ENCODE measurements at regions not wholly inside any gene's neighbourhood (a gene's known extent, or its start where the extent isn't known, plus 50 kb on each side); places are given as distances from the start of the nearest gene placed in this dataset.

DNA sequence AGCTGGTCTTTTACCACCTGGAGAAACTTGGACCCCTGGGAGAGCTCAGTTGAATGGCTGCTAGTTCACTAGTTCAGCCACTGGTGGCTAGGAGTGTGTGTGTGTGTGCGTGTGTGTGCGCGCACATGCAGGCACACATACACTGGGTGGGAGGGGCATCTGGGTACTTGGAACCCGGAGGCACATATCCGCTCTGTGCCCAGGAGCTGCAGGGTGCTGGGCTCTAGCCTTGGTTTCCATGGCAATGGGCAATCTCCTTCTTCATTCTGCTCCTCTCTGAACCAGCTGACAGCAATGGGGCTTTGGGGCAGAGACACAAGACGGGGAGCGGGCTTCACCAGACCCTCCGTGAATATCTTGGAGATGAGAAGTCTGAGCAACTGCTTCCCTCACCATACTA is 87.1 kb upstream of the DISP3 start:
- H3K27me3 ChIP-seq (ENCODE audit: insufficient read depth, poor library complexity, severe bottlenecking), result no peaks in the 10 kb centered on the region
- no peak overlapping the region for H3K4me3 ChIP-seq (replicated peaks; ENCODE audit: insufficient read depth, low read length)
- TF ChIP-seq GABPA (IDR thresholded peaks at IDR 0.05; ENCODE audit: low read depth), result no peak
- TF ChIP-seq, protein P1, sequence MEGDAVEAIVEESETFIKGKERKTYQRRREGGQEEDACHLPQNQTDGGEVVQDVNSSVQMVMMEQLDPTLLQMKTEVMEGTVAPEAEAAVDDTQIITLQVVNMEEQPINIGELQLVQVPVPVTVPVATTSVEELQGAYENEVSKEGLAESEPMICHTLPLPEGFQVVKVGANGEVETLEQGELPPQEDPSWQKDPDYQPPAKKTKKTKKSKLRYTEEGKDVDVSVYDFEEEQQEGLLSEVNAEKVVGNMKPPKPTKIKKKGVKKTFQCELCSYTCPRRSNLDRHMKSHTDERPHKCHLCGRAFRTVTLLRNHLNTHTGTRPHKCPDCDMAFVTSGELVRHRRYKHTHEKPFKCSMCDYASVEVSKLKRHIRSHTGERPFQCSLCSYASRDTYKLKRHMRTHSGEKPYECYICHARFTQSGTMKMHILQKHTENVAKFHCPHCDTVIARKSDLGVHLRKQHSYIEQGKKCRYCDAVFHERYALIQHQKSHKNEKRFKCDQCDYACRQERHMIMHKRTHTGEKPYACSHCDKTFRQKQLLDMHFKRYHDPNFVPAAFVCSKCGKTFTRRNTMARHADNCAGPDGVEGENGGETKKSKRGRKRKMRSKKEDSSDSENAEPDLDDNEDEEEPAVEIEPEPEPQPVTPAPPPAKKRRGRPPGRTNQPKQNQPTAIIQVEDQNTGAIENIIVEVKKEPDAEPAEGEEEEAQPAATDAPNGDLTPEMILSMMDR (IDR thresholded peaks at IDR 0.05; ENCODE audit: insufficient read depth, low read length), result no peak
- TF ChIP-seq POLR2AphosphoS5 (IDR thresholded peaks at IDR 0.05; ENCODE audit: low read depth), result no peak

DNA sequence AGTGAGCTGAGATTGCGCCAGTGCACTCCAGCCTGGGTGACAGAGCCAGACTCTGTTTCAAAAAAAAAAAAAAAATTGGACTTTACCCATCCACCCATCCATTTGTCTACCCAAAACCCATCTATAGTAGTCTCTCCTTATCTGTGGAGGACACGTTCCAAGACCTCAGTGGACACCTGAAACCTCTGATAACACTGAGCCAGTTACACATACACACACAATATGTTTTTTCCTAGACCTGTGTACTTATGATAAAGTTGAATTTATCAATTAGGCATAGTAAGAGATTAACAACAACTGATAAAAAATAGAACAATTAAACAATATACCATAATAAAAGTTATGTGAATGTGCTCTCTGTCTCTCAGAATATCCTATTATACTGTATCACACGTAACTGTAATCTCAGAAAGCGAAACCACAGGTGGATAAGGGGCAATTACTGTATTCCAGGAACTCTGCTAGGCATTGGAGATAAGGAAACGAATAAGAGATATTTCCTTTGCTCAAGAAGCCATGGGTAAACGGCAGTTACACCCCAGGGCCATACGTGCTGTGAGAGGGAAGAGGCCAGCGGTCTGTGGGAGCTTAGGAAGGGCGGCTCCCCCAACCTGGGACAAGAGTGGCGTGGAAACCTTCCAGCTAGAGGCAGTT is 84.2 kb upstream of the DISP3 start:
- Histone ChIP-seq H3K27me3 (ENCODE audit: insufficient read depth, poor library complexity, severe bottlenecking) (peaks cover 6% of the 10 kb centered on the region), H3K27ac (replicated peaks) (no peak overlapping the region), H3K4me3 (replicated peaks; ENCODE audit: insufficient read depth, low read length) (no peak overlapping the region)
- TF ChIP-seq, protein P2, sequence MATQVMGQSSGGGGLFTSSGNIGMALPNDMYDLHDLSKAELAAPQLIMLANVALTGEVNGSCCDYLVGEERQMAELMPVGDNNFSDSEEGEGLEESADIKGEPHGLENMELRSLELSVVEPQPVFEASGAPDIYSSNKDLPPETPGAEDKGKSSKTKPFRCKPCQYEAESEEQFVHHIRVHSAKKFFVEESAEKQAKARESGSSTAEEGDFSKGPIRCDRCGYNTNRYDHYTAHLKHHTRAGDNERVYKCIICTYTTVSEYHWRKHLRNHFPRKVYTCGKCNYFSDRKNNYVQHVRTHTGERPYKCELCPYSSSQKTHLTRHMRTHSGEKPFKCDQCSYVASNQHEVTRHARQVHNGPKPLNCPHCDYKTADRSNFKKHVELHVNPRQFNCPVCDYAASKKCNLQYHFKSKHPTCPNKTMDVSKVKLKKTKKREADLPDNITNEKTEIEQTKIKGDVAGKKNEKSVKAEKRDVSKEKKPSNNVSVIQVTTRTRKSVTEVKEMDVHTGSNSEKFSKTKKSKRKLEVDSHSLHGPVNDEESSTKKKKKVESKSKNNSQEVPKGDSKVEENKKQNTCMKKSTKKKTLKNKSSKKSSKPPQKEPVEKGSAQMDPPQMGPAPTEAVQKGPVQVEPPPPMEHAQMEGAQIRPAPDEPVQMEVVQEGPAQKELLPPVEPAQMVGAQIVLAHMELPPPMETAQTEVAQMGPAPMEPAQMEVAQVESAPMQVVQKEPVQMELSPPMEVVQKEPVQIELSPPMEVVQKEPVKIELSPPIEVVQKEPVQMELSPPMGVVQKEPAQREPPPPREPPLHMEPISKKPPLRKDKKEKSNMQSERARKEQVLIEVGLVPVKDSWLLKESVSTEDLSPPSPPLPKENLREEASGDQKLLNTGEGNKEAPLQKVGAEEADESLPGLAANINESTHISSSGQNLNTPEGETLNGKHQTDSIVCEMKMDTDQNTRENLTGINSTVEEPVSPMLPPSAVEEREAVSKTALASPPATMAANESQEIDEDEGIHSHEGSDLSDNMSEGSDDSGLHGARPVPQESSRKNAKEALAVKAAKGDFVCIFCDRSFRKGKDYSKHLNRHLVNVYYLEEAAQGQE (IDR thresholded peaks at IDR 0.05; ENCODE audit: insufficient replicate concordance, low read depth), result no peak
- TF ChIP-seq SPI1 (IDR thresholded peaks at IDR 0.05; ENCODE audit: borderline replicate concordance, low read depth) (no peak), GABPA (IDR thresholded peaks at IDR 0.05; ENCODE audit: low read depth) (no peak), POLR2AphosphoS5 (IDR thresholded peaks at IDR 0.05; ENCODE audit: low read depth) (no peak)
- TF ChIP-seq, protein P1 (IDR thresholded peaks at IDR 0.05; ENCODE audit: insufficient read depth, low read length), result no peak
- DNase-seq (ENCODE audit: low read depth in 1 of 2, low spot score in 1 of 2), result no peak

More for the DNA sequence above, 87.1 kb upstream of the DISP3 start:
- no peak for DNase-seq (ENCODE audit: low read depth in 1 of 2, low spot score in 1 of 2)
- H3K27ac ChIP-seq (replicated peaks), result no peak overlapping the region

DNA sequence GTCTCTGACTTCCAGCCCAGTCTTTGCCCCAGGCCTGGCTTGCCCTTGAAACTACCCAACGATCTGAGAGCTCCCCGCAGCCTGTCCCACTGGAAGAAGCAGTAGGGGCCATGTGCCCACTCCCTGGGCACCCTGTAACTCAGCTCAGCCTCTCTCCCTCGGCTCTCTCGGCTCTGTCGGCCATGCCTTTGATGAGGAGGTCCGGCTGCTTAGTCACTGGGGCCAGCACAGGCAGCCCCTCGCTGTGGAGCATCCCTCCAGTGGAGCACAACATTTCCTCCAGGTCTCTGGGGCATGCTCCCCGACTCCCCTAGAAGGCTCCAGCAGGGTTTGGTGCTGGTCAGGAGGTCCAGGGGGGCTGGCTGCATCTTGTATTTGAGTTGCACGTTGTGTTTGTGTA is 83.3 kb upstream of the DISP3 start:
- no peak overlapping the region for H3K27ac ChIP-seq (replicated peaks)

More for the DNA sequence above, 83.3 kb upstream of the DISP3 start:
- DNase-seq (ENCODE audit: low read depth in 1 of 2, low spot score in 1 of 2), result no peak
- Histone ChIP-seq H3K27me3 (ENCODE audit: insufficient read depth, poor library complexity, severe bottlenecking) (peaks cover 6% of the 10 kb centered on the region), H3K4me3 (replicated peaks; ENCODE audit: insufficient read depth, low read length) (no peak overlapping the region)
- TF ChIP-seq, protein P2 (IDR thresholded peaks at IDR 0.05; ENCODE audit: insufficient replicate concordance, low read depth), result no peak
- TF ChIP-seq, protein P1 (IDR thresholded peaks at IDR 0.05; ENCODE audit: insufficient read depth, low read length), result no peak
- TF ChIP-seq GABPA (IDR thresholded peaks at IDR 0.05; ENCODE audit: low read depth), result no peak
- TF ChIP-seq SPI1 (IDR thresholded peaks at IDR 0.05; ENCODE audit: borderline replicate concordance, low read depth), result no peak
- TF ChIP-seq POLR2AphosphoS5 (IDR thresholded peaks at IDR 0.05; ENCODE audit: low read depth), result no peak

Data from HL-60 (cell line).